Spleen (tissue), 11 donors: ENCODE measurements at regions not wholly inside any gene's neighbourhood (a gene's known extent, or its start where the extent isn't known, plus 50 kb on each side); places are given as distances from the start of the nearest gene placed in this dataset.

ENCODE experiments used
- DNase-seq: peaks from one replicate; pipeline ENCODE4 v3.0.0-alpha.2; 2020
- H3K27ac ChIP-seq, 8 donors: fragments of 200-600 bp; sonication (generic) in 7 of 8; 1 replicate in 4 of 8; 2 replicates in 4 of 8; pipeline versions ENCODE4 v1.5.0 to v1.8.0; 2016 to 2021; ENCODE audit warnings: inconsistent platforms in 4 of 8, mild to moderate bottlenecking in 4 of 8, moderate library complexity in 1 of 8
- H3K27me3 ChIP-seq, 7 donors: fragments of 200-600 bp; sonication (generic) in 6 of 7; replicated peaks in 1 of 7; 1 replicate in 4 of 7; 2 replicates in 3 of 7; pipeline versions ENCODE4 v1.5.0 to v1.8.0; 2016 to 2021; ENCODE audit warnings: inconsistent platforms in 3 of 7, mild to moderate bottlenecking in 1 of 7
- H3K36me3 ChIP-seq, 6 donors: fragments of 200-600 bp; sonication (generic) in 5 of 6; 1 replicate in 4 of 6; 2 replicates in 2 of 6; pipeline versions ENCODE4 v1.5.0 to v1.8.0; 2016 to 2021; ENCODE audit warnings: inconsistent platforms in 2 of 6
- H3K4me1 ChIP-seq, 6 donors: fragments of 200-600 bp; sonication (generic) in 5 of 6; 1 replicate in 3 of 6; 2 replicates in 3 of 6; pipeline versions ENCODE4 v1.5.0 to v1.8.0; 2016 to 2021; ENCODE audit warnings: inconsistent platforms in 3 of 6
- H3K4me3 ChIP-seq, 8 donors: fragments of 200-600 bp; sonication (generic) in 7 of 8; 1 replicate in 4 of 8; 2 replicates in 4 of 8; pipeline versions ENCODE4 v1.5.0 to v1.8.0; 2016 to 2021; ENCODE audit warnings: inconsistent platforms in 4 of 8, mild to moderate bottlenecking in 4 of 8, moderate library complexity in 2 of 8
- H3K9me3 ChIP-seq, 8 donors: fragments of 200-600 bp; sonication (generic) in 7 of 8; 1 replicate in 4 of 8; 2 replicates in 4 of 8; pipeline versions ENCODE4 v1.5.0 to v1.8.0; 2016 to 2021; ENCODE audit warnings: inconsistent platforms in 4 of 8
- CTCF ChIP-seq, 11 experiments: fragments of 200-600 bp in 7 of 11; fragments of 450-650 bp in 4 of 11; sonication (generic) in 4 of 11; IDR thresholded peaks in 8 of 11; conservative IDR thresholded peaks in 3 of 11; 1 replicate in 7 of 11; 2 replicates in 4 of 11; pipeline versions ENCODE4 v1.4.0 to v1.8.0; 2016 to 2021; ENCODE audit warnings: antibody characterized with exemption in 11 of 11, inconsistent platforms in 4 of 11, mild to moderate bottlenecking in 1 of 11
- POLR2A ChIP-seq, 3 donors: fragments of 450-650 bp; IDR thresholded peaks; one replicate each; pipeline ENCODE4 v1.5.1; 2017; ENCODE audit warnings: antibody characterized with exemption in 3 of 3, mild to moderate bottlenecking in 1 of 3
- POLR2AphosphoS5 ChIP-seq, 3 donors: sonication (generic); formaldehyde crosslinking; IDR thresholded peaks; one replicate each; pipeline ENCODE4 v1.5.1; 2017; ENCODE audit warnings: antibody characterized with exemption in 3 of 3
- WGBS, 5 donors: extraction: QIAGEN DNeasy Blood & Tissue Kit in 3 of 5; methylation state at CpG; one replicate each; pipeline versions ENCODE4 v1.1.5 to v1.1.7; 2013 to 2018; 5-methylcytosine and 5-hydroxymethylcytosine counted together
- intact Hi-C: fragments of 100-400 bp; cut with DNase I; formaldehyde crosslinking; loops from one replicate; pipeline ENCODE4 v1.15.0; 2023; ENCODE audit warnings: low total_unique reads
- donor health status: healthy with polysubstance abuse.
- donor health status: DM: no; HTN: no; CAD: no; lungs with moderate emphysema.
- donor health status: DM: no; HTN: no; CAD: no.
- donor health status: Bipolar disorder and iron deficiency.
- donor health status: healthy.
- donor health status: DM: no; HTN: no; CAD: no.
- donor health status: DM: yes; HTN: yes; CAD: no.

GRCh38 chr2:8589721-8590120, 92.1 kb upstream of the ID2 start:
- Histone ChIP-seq H3K4me1 (peaks cover 0 to 26% (median 5%) of the 10 kb centered on the region in 6 donors), H3K27me3 (peaks cover 0 to 30% (median 0%) of the 10 kb centered on the region in 7 donors), H3K36me3 (no peaks in the 10 kb centered on the region), H3K27ac (no peak overlapping the region), H3K4me3 (no peak overlapping the region), H3K9me3 (no peaks in the 10 kb centered on the region)
- DNase-seq: no peak
- WGBS, 5 donors: 80 to 94% (median 88%) methylated on average over 1 of the region's 1 CpG
- no peak for TF ChIP-seq CTCF (IDR thresholded peaks at IDR 0.05 in 8 of 11, conservative IDR thresholded peaks at IDR 0.05 in 3 of 11)
- no peak for TF ChIP-seq POLR2AphosphoS5 (IDR thresholded peaks at IDR 0.05)
- intact Hi-C loops: no loop called here

- intact Hi-C loops: no loop called here
- no peak overlapping the region for H3K4me3 ChIP-seq
- WGBS, 5 donors: 76 to 90% (median 88%) methylated on average over 6 of the region's 6 CpGs
- no peaks in the 10 kb centered on the region for H3K9me3 ChIP-seq
- TF ChIP-seq CTCF (IDR thresholded peaks at IDR 0.05 in 8 of 11, conservative IDR thresholded peaks at IDR 0.05 in 3 of 11): no peak
- TF ChIP-seq POLR2AphosphoS5 (IDR thresholded peaks at IDR 0.05): no peak
- TF ChIP-seq POLR2A (IDR thresholded peaks at IDR 0.05): no peak
- DNase-seq: no peak
- peaks cover 0 to 41% (median 0%) of the 10 kb centered on the region in 7 donors for H3K27me3 ChIP-seq
- peaks cover 0 to 18% (median 3%) of the 10 kb centered on the region in 6 donors for H3K4me1 ChIP-seq
- H3K36me3 ChIP-seq: no peaks in the 10 kb centered on the region
- no peak overlapping the region for H3K27ac ChIP-seq
These were observed 90.9 kb upstream of the ID2 start for GRCh38 chr2:8590938-8591337.

GRCh38 chr2:8592736-8593135, 89.1 kb upstream of the ID2 start:
- intact Hi-C loops: no loop called here
- TF ChIP-seq CTCF (IDR thresholded peaks at IDR 0.05 in 8 of 11, conservative IDR thresholded peaks at IDR 0.05 in 3 of 11) (no peak), POLR2A (IDR thresholded peaks at IDR 0.05) (no peak), POLR2AphosphoS5 (IDR thresholded peaks at IDR 0.05) (no peak)
- DNase-seq: peak; percentile 58
- H3K27me3 ChIP-seq: peaks cover 0 to 25% (median 0%) of the 10 kb centered on the region in 7 donors
- no peaks in the 10 kb centered on the region for H3K36me3 ChIP-seq
- no peaks in the 10 kb centered on the region for H3K9me3 ChIP-seq
- WGBS, 5 donors: 80 to 94% (median 86%) methylated on average over 6 to 7 of the region's 7 CpGs
- H3K4me3 ChIP-seq: no peak overlapping the region
- H3K4me1 ChIP-seq: peaks cover 0 to 14% (median 3%) of the 10 kb centered on the region in 6 donors
- no peak overlapping the region for H3K27ac ChIP-seq

GRCh38 chr2:8593243-8593642, 88.6 kb upstream of the ID2 start:
- WGBS, 5 donors: 81 to 96% (median 84%) methylated on average over 4 of the region's 4 CpGs
- peaks cover 0 to 20% (median 0%) of the 10 kb centered on the region in 7 donors for H3K27me3 ChIP-seq
- H3K27ac ChIP-seq: no peak overlapping the region
- TF ChIP-seq POLR2A (IDR thresholded peaks at IDR 0.05) (no peak), CTCF (IDR thresholded peaks at IDR 0.05 in 8 of 11, conservative IDR thresholded peaks at IDR 0.05 in 3 of 11) (no peak), POLR2AphosphoS5 (IDR thresholded peaks at IDR 0.05) (no peak)
- intact Hi-C loops: no loop called here
- no peak overlapping the region for H3K4me3 ChIP-seq
- no peak for DNase-seq
- H3K9me3 ChIP-seq: no peaks in the 10 kb centered on the region
- no peaks in the 10 kb centered on the region for H3K36me3 ChIP-seq
- peaks cover 0 to 14% (median 4%) of the 10 kb centered on the region in 6 donors for H3K4me1 ChIP-seq
